SK-N-SH (cell line): ENCODE measurements at regions not wholly inside any gene's neighbourhood (a gene's known extent, or its start where the extent isn't known, plus 50 kb on each side); places are given as distances from the start of the nearest gene placed in this dataset.

Source experiments
- CTCF ChIA-PET: fragments of 300-600, 350-600 bp; formaldehyde crosslinking; extraction: SDS; loops from one replicate; lab custom pipeline; 2021; lab: Yijun Ruan, JAX
- POLR2A ChIA-PET: fragments of 350-600 bp; sonication (Branson Sonifier 250); formaldehyde crosslinking; extraction: SDS; loops from one replicate; lab custom pipeline; 2020; ENCODE audit warnings: antibody characterized with exemption, inconsistent platforms; lab: Yijun Ruan, JAX
- DNase-seq: peaks from one replicate; pipeline ENCODE4 v3.0.0; 2012
- H2AFZ ChIP-seq: fragments of 200-600 bp; sonication (generic); 2 replicates; pipeline ENCODE4 v1.8.1; 2016; ENCODE audit warnings: antibody characterized with exemption, mild to moderate bottlenecking, low read depth
- H3F3A ChIP-seq: fragments of 200-600 bp; sonication (generic); replicated peaks from 2 replicates; pipeline ENCODE3; 2016; ENCODE audit warnings: antibody characterized with exemption, mild to moderate bottlenecking; ENCODE audit not compliant: insufficient read depth
- H3K27ac ChIP-seq, 2 experiments: fragments of 200-500 bp in 1 of 2; fragments of 200-600 bp in 1 of 2; sonication (Bioruptor generic) in 1 of 2; sonication (generic), shearing (Covaris generic) in 1 of 2; 2 replicates each; pipeline versions ENCODE4 v1.5.1 to v1.6.1; 2014 to 2016; ENCODE audit warnings: low read depth in 2 of 2, inconsistent platforms in 1 of 2, low read length in 1 of 2, mild to moderate bottlenecking in 1 of 2, mixed read lengths in 1 of 2
- H3K27me3 ChIP-seq: fragments of 200-600 bp; sonication (generic), shearing (Covaris generic); 2 replicates; pipeline ENCODE4 v1.6.1; 2016; ENCODE audit warnings: mixed run types; ENCODE audit not compliant: insufficient read depth
- H3K36me3 ChIP-seq, 2 experiments: fragments of 200-500 bp in 1 of 2; fragments of 200-600 bp in 1 of 2; sonication (Bioruptor generic) in 1 of 2; sonication (generic) in 1 of 2; replicated peaks in 1 of 2; 2 replicates each; pipeline versions ENCODE3 to v1.5.1; 2014 to 2016; ENCODE audit warnings: low read length in 1 of 2, mild to moderate bottlenecking in 1 of 2; ENCODE audit not compliant: insufficient read depth in 2 of 2, control insufficient read depth in 1 of 2
- H3K4me1 ChIP-seq, 2 experiments: fragments of 200-500 bp in 1 of 2; fragments of 200-600 bp in 1 of 2; sonication (Bioruptor generic) in 1 of 2; sonication (generic), shearing (Covaris generic) in 1 of 2; 2 replicates each; pipeline versions ENCODE4 v1.5.1 to v1.6.1; 2014 to 2016; ENCODE audit warnings: low read depth in 1 of 2, low read length in 1 of 2, mixed run types in 1 of 2; ENCODE audit not compliant: insufficient read depth in 2 of 2, control insufficient read depth in 1 of 2
- H3K4me2 ChIP-seq: fragments of 200-600 bp; sonication (generic), shearing (Covaris generic); 2 replicates; pipeline ENCODE4 v1.6.1; 2017; ENCODE audit warnings: mixed run types
- H3K4me3 ChIP-seq, 2 experiments: fragments of 200-500 bp in 1 of 2; fragments of 200-600 bp in 1 of 2; sonication (Bioruptor generic) in 1 of 2; sonication (generic), shearing (Covaris generic) in 1 of 2; 2 replicates each; pipeline versions ENCODE4 v1.5.1 to v1.8.1; 2014 to 2016; ENCODE audit warnings: low read depth in 2 of 2, inconsistent platforms in 1 of 2, low read length in 1 of 2, mild to moderate bottlenecking in 1 of 2, mixed read lengths in 1 of 2, moderate library complexity in 1 of 2
- H3K79me2 ChIP-seq: fragments of 200-600 bp; sonication (generic); 2 replicates; pipeline ENCODE4 v1.8.1; 2017; ENCODE audit warnings: mild to moderate bottlenecking; ENCODE audit not compliant: insufficient read depth
- H3K9ac ChIP-seq: fragments of 200-600 bp; sonication (generic); 2 replicates; pipeline ENCODE4 v1.6.1; 2017; ENCODE audit warnings: mixed run types
- H3K9me2 ChIP-seq: fragments of 200-600 bp; sonication (generic); 2 replicates; pipeline ENCODE4 v1.6.1; 2017; ENCODE audit warnings: mixed run types
- H3K9me3 ChIP-seq: fragments of 200-600 bp; sonication (generic); 2 replicates; pipeline ENCODE4 v1.6.1; 2017; ENCODE audit warnings: mixed run types, mild to moderate bottlenecking, moderate library complexity
- H4K20me1 ChIP-seq: fragments of 200-600 bp; sonication (generic); 2 replicates; pipeline ENCODE4 v1.6.1; 2017; ENCODE audit warnings: mild to moderate bottlenecking, mixed run types; ENCODE audit not compliant: insufficient read depth
- CTCF ChIP-seq: fragments of 200-600 bp; sonication (generic); IDR thresholded peaks from 2 replicates; pipeline ENCODE4 v1.6.1; 2017; ENCODE audit warnings: antibody characterized with exemption, mild to moderate bottlenecking, moderate library complexity
- ELF1 ChIP-seq: IDR thresholded peaks from 2 replicates; pipeline ENCODE4 v1.4.0; 2012
- FOXJ3 ChIP-seq: sonication (generic); formaldehyde crosslinking; IDR thresholded peaks from 2 replicates; pipeline ENCODE4 v1.5.1; 2020; ENCODE audit warnings: mild to moderate bottlenecking, missing genetic modification reagents
- GABPA ChIP-seq: IDR thresholded peaks from 2 replicates; pipeline ENCODE4 v1.4.0; 2012; ENCODE audit warnings: low read depth, mild to moderate bottlenecking
- IRF3 ChIP-seq: fragments of 150-350 bp; IDR thresholded peaks from 2 replicates; pipeline ENCODE4 v1.6.1; 2016; ENCODE audit warnings: mild to moderate bottlenecking, low read depth, low read length
- JUND ChIP-seq: IDR thresholded peaks from 2 replicates; pipeline ENCODE4 v1.4.0; 2012
- NFIC ChIP-seq: IDR thresholded peaks from 2 replicates; pipeline ENCODE4 v1.4.0; 2012; ENCODE audit warnings: borderline replicate concordance
- NRF1 ChIP-seq: IDR thresholded peaks from 2 replicates; pipeline ENCODE4 v1.6.1; 2012; ENCODE audit warnings: low read depth, mild to moderate bottlenecking, low read length
- PBX3 ChIP-seq: IDR thresholded peaks from 2 replicates; pipeline ENCODE4; 2012
- POLR2AphosphoS5 ChIP-seq: IDR thresholded peaks from 2 replicates; pipeline ENCODE4 v1.6.1; 2012; ENCODE audit warnings: low read depth, low read length
- TCF12 ChIP-seq: IDR thresholded peaks from 2 replicates; pipeline ENCODE4 v1.4.0; 2012
- TEAD4 ChIP-seq: IDR thresholded peaks from 2 replicates; pipeline ENCODE4 v1.4.0; 2012; ENCODE audit warnings: mild to moderate bottlenecking, borderline replicate concordance; ENCODE audit not compliant: insufficient read depth
- USF1 ChIP-seq: IDR thresholded peaks from 2 replicates; pipeline ENCODE4 v1.4.0; 2012; ENCODE audit warnings: low read depth, borderline replicate concordance
- USF2 ChIP-seq: fragments of 150-350 bp; IDR thresholded peaks from 2 replicates; pipeline ENCODE4 v1.6.1; 2017; ENCODE audit warnings: antibody characterized with exemption, low read length, low read depth, borderline replicate concordance
- ZBTB33 ChIP-seq: IDR thresholded peaks from 2 replicates; pipeline ENCODE4 v1.4.0; 2012; ENCODE audit warnings: low read depth, borderline replicate concordance
- whole genome bisulfite sequencing: methylation state at CpG from one replicate; pipeline ENCODE4 v1.1.6; 2017; ENCODE audit warnings: low lambda C conversion rate; 5-methylcytosine and 5-hydroxymethylcytosine counted together

- no peak for TF ChIP-seq PBX3
- no peak for TF ChIP-seq CTCF
- no peak for TF ChIP-seq TCF12
- no peak for TF ChIP-seq ZBTB33
These were observed 699.1 kb upstream of the AMOT start (continued) for GRCh38 chrX:113539599-113540356.

- TF ChIP-seq POLR2AphosphoS5 = no peak
- H3K9me3 ChIP-seq = no peaks in the 10 kb centered on the region
- DNase-seq = no peak
- WGBS = 56% methylated on average over 6 of the region's 6 CpGs
- no peaks in the 10 kb centered on the region for H3K36me3 ChIP-seq
- H2AFZ ChIP-seq = no peak overlapping the region
- H3K4me1 ChIP-seq = no peaks in the 10 kb centered on the region
- CTCF ChIA-PET = no interaction called here
- no peaks in the 10 kb centered on the region for H3F3A ChIP-seq
- H3K9me2 ChIP-seq = no peaks in the 10 kb centered on the region
- H3K27ac ChIP-seq = no peak overlapping the region
- H3K79me2 ChIP-seq = no peaks in the 10 kb centered on the region
- H3K27me3 ChIP-seq = no peaks in the 10 kb centered on the region
- no peak overlapping the region for H3K9ac ChIP-seq
- POLR2A ChIA-PET = no interaction called here
- H3K4me3 ChIP-seq = no peak overlapping the region
- H4K20me1 ChIP-seq = no peaks in the 10 kb centered on the region
- no peak overlapping the region for H3K4me2 ChIP-seq
These were observed 688.9 kb upstream of the AMOT start for GRCh38 chrX:113529426-113530013.

- DNase-seq = no peak
- no peak for TF ChIP-seq FOXJ3
- TF ChIP-seq JUND = no peak
- TF ChIP-seq USF2 = no peak
- TF ChIP-seq NRF1 = no peak
- no peak for TF ChIP-seq POLR2AphosphoS5
- TF ChIP-seq USF1 = no peak
- no peak for TF ChIP-seq PBX3
- no peak for TF ChIP-seq IRF3
- TF ChIP-seq GABPA = no peak
- no peak for TF ChIP-seq ELF1
- TF ChIP-seq NFIC = no peak
- TF ChIP-seq TEAD4 = no peak
These were observed 682.2 kb upstream of the AMOT start for GRCh38 chrX:113522814-113523213.

More at GRCh38 chrX:113522814-113523213, 682.2 kb upstream of the AMOT start:
- H3F3A ChIP-seq = no peaks in the 10 kb centered on the region
- H3K9ac ChIP-seq = no peak overlapping the region
- no peaks in the 10 kb centered on the region for H3K9me3 ChIP-seq
- POLR2A ChIA-PET = no interaction called here
- no peak overlapping the region for H3K4me3 ChIP-seq
- 30% methylated on average over 3 of the region's 3 CpGs for WGBS
- no peaks in the 10 kb centered on the region for H3K4me1 ChIP-seq
- H3K79me2 ChIP-seq = no peaks in the 10 kb centered on the region
- no peaks in the 10 kb centered on the region for H3K36me3 ChIP-seq
- H3K4me2 ChIP-seq = no peak overlapping the region
- no peaks in the 10 kb centered on the region for H3K27me3 ChIP-seq
- CTCF ChIA-PET = no interaction called here
- H4K20me1 ChIP-seq = no peaks in the 10 kb centered on the region
- no peaks in the 10 kb centered on the region for H3K9me2 ChIP-seq
- H3K27ac ChIP-seq = no peak overlapping the region
- no peak overlapping the region for H2AFZ ChIP-seq
